T1000 (cell line): ENCODE measurements at regions not wholly inside any gene's neighbourhood (a gene's known extent, or its start where the extent isn't known, plus 50 kb on each side); places are given as distances from the start of the nearest gene placed in this dataset.
"Not testable (repeated sequence)": the region's sequence is repeated elsewhere in the genome, so short reads cannot be mapped to it uniquely, and the experiment has no call there.

Experiments
- DNase-seq: peaks from one replicate; lab custom pipeline; 2025; ENCODE audit warnings: mixed read lengths; lab: John Stamatoyannopoulos, UW

DNA sequence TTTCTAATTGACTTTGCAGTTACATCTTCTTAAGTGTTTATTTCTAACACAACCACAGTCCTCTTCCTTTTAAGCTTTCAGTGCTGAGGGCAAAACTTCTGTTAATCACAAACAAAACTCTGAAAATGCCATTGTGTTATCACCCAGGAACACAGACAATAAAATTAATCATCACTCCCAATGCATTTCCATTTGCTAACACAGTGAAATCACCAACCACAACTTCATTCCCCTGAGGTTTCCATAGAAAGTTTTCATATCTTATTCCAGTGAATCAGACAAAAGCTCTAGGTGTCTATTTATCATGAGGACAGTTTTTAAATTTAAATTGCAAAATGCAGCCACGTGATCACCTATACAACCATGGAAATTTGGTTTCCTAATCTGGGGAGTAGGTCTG is 516.2 kb upstream of the TSPY4 start:
- DNase-seq, result no peak

DNA sequence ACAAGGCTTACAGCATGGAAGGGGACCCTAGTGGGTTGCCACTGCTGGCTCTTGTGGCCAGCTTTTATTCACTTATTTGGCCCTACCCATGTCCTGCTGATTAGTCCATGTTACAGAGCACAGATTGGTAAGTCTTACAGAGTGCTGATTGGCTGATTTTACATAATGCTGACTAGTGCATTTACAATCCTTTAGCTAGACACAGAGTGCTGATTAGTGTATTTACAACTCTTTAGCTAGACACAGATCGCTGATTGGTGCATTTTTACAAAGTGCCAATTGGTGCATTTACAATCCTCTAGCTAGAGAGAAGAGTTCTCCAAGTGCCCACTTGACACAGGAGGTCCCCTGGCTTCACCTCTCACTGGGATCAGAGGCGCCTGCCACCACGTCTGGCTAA is 485.0 kb upstream of the TSPY4 start:
- DNase-seq, result no peak

DNA sequence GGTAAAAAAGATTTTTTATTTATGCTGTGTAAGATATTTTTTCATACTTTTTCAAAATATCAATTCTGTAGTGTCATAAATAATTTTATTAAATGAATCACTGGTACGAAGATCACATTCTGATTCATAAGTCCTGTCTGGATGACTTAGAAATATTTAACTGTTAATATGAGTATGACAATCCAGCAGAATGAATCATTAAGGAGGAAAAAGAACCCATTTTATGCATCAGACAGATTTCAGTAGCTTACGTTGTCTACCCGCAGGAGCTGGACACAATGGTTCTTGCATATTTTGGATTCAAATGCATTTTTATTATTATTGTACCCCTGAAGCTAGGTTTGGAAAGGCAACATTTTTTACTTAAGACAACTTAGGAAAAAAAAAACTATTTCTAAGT is 448.9 kb upstream of the TSPY4 start:
- DNase-seq, result no peak

DNA sequence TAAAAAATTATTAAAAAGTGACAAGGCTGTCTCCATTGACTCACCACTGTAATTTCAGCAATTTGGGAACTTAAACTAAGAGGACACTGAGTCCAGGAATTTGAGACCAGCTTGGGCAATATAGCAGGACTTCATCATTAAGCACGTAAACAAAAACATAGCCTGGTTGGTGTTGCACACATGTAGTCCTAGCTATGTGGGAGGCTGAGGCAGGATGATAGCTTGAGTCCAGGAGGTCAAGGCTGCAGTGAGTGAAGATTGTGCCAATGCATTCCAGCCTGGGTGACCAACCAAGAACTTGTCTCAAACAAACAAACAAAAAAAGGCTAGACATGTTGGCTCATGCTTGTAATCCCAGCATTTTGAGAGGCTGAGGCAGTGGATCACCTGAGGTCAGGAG is 439.4 kb upstream of the TSPY4 start:
- DNase-seq, result no peak

DNA sequence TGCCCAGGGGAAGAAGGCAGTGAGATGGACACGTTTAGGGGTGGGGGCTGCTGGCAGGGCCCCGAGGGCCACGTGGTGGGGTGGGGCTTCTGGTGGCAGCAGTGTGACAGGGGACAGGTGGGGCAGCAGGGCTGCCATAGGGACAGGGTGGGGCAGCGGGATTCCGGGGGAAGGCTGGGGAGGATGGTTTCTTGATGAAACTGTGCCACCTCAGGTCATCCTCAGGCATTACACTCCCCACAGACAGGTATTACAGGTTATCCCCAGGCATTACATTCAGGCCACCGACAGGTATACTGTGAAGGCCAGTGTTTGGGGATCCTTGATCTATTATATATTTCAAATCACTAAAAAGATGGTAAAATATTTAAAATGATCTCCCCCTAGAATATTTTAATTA is 432.1 kb upstream of the TSPY4 start:
- DNase-seq, result no peak

DNA sequence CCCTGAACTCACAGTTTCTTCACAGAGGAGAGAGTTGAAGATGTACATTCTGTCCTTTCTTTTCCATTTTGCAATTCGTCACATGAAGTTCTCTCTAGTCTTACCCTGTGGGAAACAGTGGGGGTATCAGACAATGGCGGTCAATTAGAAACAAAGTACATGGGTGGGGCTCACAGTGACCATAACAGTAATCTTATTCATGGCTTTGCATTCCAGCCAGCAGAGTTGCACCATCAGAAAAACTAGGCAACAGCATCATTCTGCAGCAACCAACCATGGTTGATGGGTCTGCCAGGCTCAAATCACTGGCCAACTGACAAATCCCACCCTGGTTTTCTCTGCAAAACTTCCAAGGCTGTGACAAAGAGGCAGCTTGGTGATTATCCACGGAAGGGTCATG is 414.7 kb upstream of the TSPY4 start:
- DNase-seq, result not testable (repeated sequence)
